Retinal pigment epithelial cell (primary cell): ENCODE measurements at regions not wholly inside any gene's neighbourhood (a gene's known extent, or its start where the extent isn't known, plus 50 kb on each side); places are given as distances from the start of the nearest gene placed in this dataset.
A peak's percentile ranks its signal among the peaks of the same experiment; 100 is the strongest.

Experiments used
- DNase-seq: peaks from one replicate; pipeline ENCODE4 v3.0.0-alpha.2; 2010; ENCODE audit warnings: low read depth
- H3K4me3 ChIP-seq: 2 replicates; pipeline ENCODE4 v1.5.1; 2011; ENCODE audit warnings: mild to moderate bottlenecking, low read length, control low read depth, moderate library complexity
- CTCF ChIP-seq: conservative IDR thresholded peaks from 2 replicates; pipeline ENCODE4 v1.5.1; 2011; ENCODE audit warnings: low read depth, low read length, control low read depth, inconsistent platforms

DNA sequence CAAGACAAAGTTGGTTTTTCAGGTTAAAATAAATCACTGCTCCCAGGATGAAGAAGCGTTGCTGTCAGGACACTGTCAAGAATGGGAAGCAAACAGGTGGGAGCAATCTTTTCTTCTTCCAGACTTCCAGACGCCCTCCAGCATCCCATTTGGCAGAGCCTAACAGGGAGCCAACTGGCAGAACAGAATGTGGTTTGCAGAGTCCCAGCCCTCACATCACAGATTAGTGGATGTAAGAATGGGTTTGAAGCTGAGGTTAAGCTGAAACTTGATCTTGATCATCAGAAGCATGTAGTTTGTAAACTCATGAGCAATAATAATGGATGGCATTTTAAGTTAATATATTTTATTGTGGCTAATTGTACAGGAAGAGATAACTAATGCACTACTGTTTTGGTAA lies 636.4 kb downstream of the SLC6A15 start:
- DNase-seq: peak; percentile 4
- no peak overlapping the region for H3K4me3 ChIP-seq
- TF ChIP-seq CTCF: no peak

DNA sequence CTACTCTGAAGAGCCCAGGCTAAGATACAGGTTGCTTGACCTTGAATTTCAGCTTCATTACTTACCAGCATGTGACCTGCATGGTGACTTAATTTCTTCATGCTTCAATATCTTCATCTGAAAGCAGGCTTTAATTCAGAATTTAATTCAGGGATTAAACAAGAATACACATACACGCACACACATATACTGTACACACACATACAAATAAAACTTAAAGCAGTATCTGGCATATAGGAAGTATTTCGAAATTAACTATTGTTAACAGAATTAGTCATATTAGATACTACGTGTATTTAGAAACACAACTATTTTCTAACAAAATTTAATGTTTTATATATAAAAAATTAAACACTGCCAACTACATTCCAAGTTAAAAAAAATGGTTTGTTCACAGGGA lies 640.3 kb downstream of the SLC6A15 start:
- no peak for DNase-seq
- TF ChIP-seq CTCF: no peak
- H3K4me3 ChIP-seq: no peak overlapping the region

GRCh38 chr12:84270470-84271140 lies 642.0 kb downstream of the SLC6A15 start:
- no peak for DNase-seq
- no peak for TF ChIP-seq CTCF
- no peak overlapping the region for H3K4me3 ChIP-seq

DNA sequence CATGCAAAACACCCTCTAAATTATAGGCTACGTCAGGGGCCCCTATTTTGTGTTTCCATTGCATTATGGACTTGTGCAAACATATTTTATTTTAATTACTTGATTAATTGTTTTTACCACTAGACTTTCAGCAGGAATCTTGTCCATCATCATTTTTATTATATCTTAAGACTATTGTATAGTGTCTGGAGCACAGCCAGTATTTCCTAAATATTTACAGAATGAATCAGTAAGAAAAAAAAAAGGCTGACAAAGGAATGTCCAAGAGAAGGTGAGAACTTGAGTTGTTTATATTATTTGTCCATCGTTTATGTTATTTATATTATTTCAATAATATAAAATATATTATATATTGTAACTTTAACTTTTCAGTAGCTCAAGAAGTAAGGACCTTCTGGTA lies 664.7 kb downstream of the SLC6A15 start:
- TF ChIP-seq CTCF: no peak
- no peak overlapping the region for H3K4me3 ChIP-seq
- DNase-seq: no peak

- no peak overlapping the region for H3K4me3 ChIP-seq
- DNase-seq: no peak
- no peak for TF ChIP-seq CTCF
Observed at GRCh38 chr12:84243686-84244085, 668.9 kb downstream of the SLC6A15 start.

DNA sequence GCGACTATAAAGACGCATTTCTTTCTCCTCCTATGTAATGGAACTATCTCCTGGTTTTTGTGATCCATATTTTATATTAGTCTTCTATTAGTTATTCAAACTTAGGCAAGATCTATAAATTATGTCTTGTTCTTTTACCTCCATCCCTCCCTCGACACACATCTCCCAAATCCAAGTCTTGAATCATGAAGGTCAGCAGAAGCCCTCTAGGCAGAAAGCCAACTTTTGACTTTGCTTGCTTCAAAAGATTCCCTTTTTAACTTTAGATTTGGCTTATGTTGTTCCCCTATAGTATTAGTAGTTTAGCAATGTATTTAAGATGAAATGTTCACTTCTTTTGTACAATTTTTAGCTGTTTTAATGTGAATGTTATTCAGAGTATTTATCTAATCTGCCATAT lies 689.8 kb downstream of the SLC6A15 start:
- no peak for DNase-seq
- TF ChIP-seq CTCF: no peak
- H3K4me3 ChIP-seq: no peak overlapping the region

GRCh38 chr12:84218406-84218805 lies 694.2 kb downstream of the SLC6A15 start:
- no peak for TF ChIP-seq CTCF
- no peak overlapping the region for H3K4me3 ChIP-seq
- DNase-seq: no peak
